GM21786 (cell line): ENCODE measurements at regions not wholly inside any gene's neighbourhood (a gene's known extent, or its start where the extent isn't known, plus 50 kb on each side); places are given as distances from the start of the nearest gene placed in this dataset.

ENCODE experiments used
- ATAC-seq: cut with Tn5 transposase; IDR thresholded peaks from one replicate; pipeline ENCODE4 v1.9.1; 2021; ENCODE audit not compliant: unreplicated experiment

GRCh38 chr1:163013826-163014600 is 55.1 kb upstream of the RGS4 start:
- no peak for ATAC-seq

GRCh38 chr1:163006051-163006834 is 62.9 kb upstream of the RGS4 start:
- no peak for ATAC-seq

- no peak for ATAC-seq
Measured at GRCh38 chr1:162997499-162998285, 71.5 kb upstream of the RGS4 start.

- no peak for ATAC-seq
Measured at GRCh38 chr1:162996261-162996660, 72.9 kb upstream of the RGS4 start.

- no peak for ATAC-seq
Measured at GRCh38 chr1:162994921-162995320, 74.2 kb upstream of the RGS4 start.

GRCh38 chr1:162993846-162994245 is 75.3 kb upstream of the RGS4 start:
- no peak for ATAC-seq

GRCh38 chr1:162992945-162993344 is 76.2 kb upstream of the RGS4 start:
- ATAC-seq: no peak

- ATAC-seq: no peak
Measured at GRCh38 chr1:162991444-162991843, 77.7 kb upstream of the RGS4 start.

GRCh38 chr1:162990665-162991064 is 78.5 kb upstream of the RGS4 start:
- no peak for ATAC-seq

GRCh38 chr1:162988869-162989268 is 80.3 kb upstream of the RGS4 start:
- no peak for ATAC-seq

- ATAC-seq: no peak
Measured at GRCh38 chr1:162987866-162988265, 81.3 kb upstream of the RGS4 start.

GRCh38 chr1:162985816-162986435 is 83.2 kb upstream of the RGS4 start:
- no peak for ATAC-seq

- ATAC-seq: no peak
Measured at GRCh38 chr1:162984699-162985098, 84.5 kb upstream of the RGS4 start.

- no peak for ATAC-seq
Measured at GRCh38 chr1:162983671-162984425, 85.3 kb upstream of the RGS4 start.

GRCh38 chr1:162982364-162982763 is 86.8 kb upstream of the RGS4 start:
- ATAC-seq: no peak

GRCh38 chr1:162977944-162978568 is 91.1 kb upstream of the RGS4 start:
- ATAC-seq: no peak

GRCh38 chr1:162976628-162977027 is 92.5 kb upstream of the RGS4 start:
- no peak for ATAC-seq

GRCh38 chr1:162974810-162975209 is 94.4 kb upstream of the RGS4 start:
- ATAC-seq: no peak

- ATAC-seq: no peak
Measured at GRCh38 chr1:162973381-162973795, 95.8 kb upstream of the RGS4 start.

- ATAC-seq: no peak
Measured at GRCh38 chr1:162972773-162973172, 96.4 kb upstream of the RGS4 start.
